Aorta (tissue), 5 donors: ENCODE measurements at regions not wholly inside any gene's neighbourhood (a gene's known extent, or its start where the extent isn't known, plus 50 kb on each side); places are given as distances from the start of the nearest gene placed in this dataset.

Experiments used
- ATAC-seq: fragments of 200-7000 bp; cut with Tn5 transposase; one replicate; pipeline ENCODE4 v1.9.1; 2022; ENCODE audit warnings: moderate library complexity; ENCODE audit not compliant: low FRiP score
- DNase-seq, 2 donors: peaks; one replicate each; pipeline ENCODE4 v3.0.0-alpha.2; 2020
- H3K27ac ChIP-seq, 2 donors: one replicate each; pipeline ENCODE4 v1.5.1; 2013; ENCODE audit warnings: low read length in 2 of 2, mild to moderate bottlenecking in 2 of 2, moderate library complexity in 2 of 2, control low read depth in 1 of 2, inconsistent platforms in 1 of 2, low read depth in 1 of 2
- H3K27me3 ChIP-seq, 2 donors: one replicate each; pipeline ENCODE4 v1.6.1; 2013; ENCODE audit warnings: control low read depth in 1 of 2, low read length in 1 of 2, mild to moderate bottlenecking in 1 of 2, moderate library complexity in 1 of 2; ENCODE audit not compliant: insufficient read depth in 2 of 2, control insufficient read depth in 1 of 2
- H3K36me3 ChIP-seq, 2 donors: one replicate each; pipeline ENCODE4 v1.6.1; 2013; ENCODE audit warnings: control low read depth in 1 of 2, low read length in 1 of 2, mild to moderate bottlenecking in 1 of 2; ENCODE audit not compliant: insufficient read depth in 2 of 2, control insufficient read depth in 1 of 2
- H3K4me1 ChIP-seq, 2 donors: one replicate each; pipeline ENCODE4 v1.6.1; 2013; ENCODE audit warnings: low read length in 2 of 2, control low read depth in 1 of 2, mild to moderate bottlenecking in 1 of 2, moderate library complexity in 1 of 2; ENCODE audit not compliant: insufficient read depth in 2 of 2, control insufficient read depth in 1 of 2
- H3K4me3 ChIP-seq, 2 donors: one replicate each; pipeline ENCODE4 v1.5.1; 2013; ENCODE audit warnings: low read length in 2 of 2, control low read depth in 1 of 2, mild to moderate bottlenecking in 1 of 2
- H3K9me3 ChIP-seq: one replicate; pipeline ENCODE4 v1.6.1; 2013; ENCODE audit warnings: mild to moderate bottlenecking, low read length; ENCODE audit not compliant: control insufficient read depth
- WGBS, 2 donors: extraction: QIAGEN DNeasy Blood & Tissue Kit; methylation state at CpG; one replicate each; pipeline ENCODE4 v1.1.7; 2013; 5-methylcytosine and 5-hydroxymethylcytosine counted together
- intact Hi-C, 2 donors: fragments of 100-400 bp; cut with DNase I; formaldehyde crosslinking; loops; one replicate each; pipeline versions ENCODE4 v1.14.2 to v1.15.0; 2022
- donor health status: healthy with polysubstance abuse.
- donor health status: Bipolar disorder and iron deficiency.
- donor health status: DM: no; HTN: no; CAD: no.
- donor health status: DM: no; HTN: no; CAD: no.
- donor health status: DM: yes; HTN: yes; CAD: no.

DNA sequence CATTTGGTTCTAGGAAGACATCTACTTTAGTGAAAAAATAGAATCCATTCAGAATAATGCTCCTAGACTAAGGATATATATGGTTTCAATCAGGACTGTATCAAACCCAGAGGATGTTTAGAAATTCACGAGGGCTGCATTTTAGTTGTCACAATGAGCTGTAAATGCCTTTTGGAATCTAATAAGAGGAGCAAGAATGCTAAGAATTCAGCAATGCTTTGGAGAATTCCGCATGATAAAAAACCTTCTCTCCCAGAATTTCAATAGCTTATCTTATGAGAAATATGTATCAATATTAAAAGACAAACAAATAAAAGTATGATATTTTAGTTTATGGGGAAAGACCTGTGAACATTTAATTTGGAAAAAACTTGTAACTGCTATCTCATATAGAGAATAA, 885.1 kb downstream of the ZPLD1 start:
- ATAC-seq: no peak
- DNase-seq: no peak
- WGBS, 2 donors: 18 to 32% methylated on average over 2 of the region's 2 CpGs
- intact Hi-C loops: no loop called here
- no peaks in the 10 kb centered on the region for H3K4me1 ChIP-seq
- no peaks in the 10 kb centered on the region for H3K27me3 ChIP-seq
- no peak overlapping the region for H3K4me3 ChIP-seq
- H3K36me3 ChIP-seq: no peaks in the 10 kb centered on the region
- H3K27ac ChIP-seq: no peak overlapping the region
- H3K9me3 ChIP-seq: no peaks in the 10 kb centered on the region

GRCh38 chr3:103337179-103337845, 902.5 kb downstream of the ZPLD1 start:
- Histone ChIP-seq H3K27me3 (no peaks in the 10 kb centered on the region), H3K27ac (no peak overlapping the region), H3K36me3 (no peaks in the 10 kb centered on the region), H3K9me3 (no peaks in the 10 kb centered on the region), H3K4me3 (no peak overlapping the region), H3K4me1 (no peaks in the 10 kb centered on the region)
- no peak for ATAC-seq
- 91 to 92% methylated on average over 2 of the region's 2 CpGs for WGBS, 2 donors
- intact Hi-C loops: no loop called here
- no peak for DNase-seq

DNA sequence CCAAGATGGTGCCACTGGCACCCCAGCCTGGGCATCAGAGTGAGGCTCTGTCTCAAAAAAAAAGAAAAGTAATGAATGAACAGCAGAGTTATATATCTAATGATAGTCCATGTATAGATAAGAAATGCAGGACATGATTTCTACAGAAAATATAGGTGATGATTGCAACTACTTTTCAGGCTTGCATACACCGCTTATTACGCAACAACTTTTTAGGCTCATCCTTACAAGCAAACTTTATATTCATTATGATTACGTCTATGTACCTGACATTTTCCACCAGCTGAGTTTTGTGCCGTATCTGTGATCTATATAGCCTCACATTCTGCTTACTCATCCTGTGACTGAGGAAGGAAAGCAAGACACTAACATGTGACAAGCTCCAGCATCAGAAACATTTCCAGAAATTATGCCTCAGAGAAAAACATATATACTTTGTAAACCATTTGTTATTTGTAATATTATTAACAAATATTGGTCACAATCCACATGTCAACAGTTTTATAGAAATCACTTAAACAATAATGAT, 906.3 kb downstream of the ZPLD1 start:
- WGBS, 2 donors: 87 to 89% methylated on average over 4 of the region's 4 CpGs
- H3K4me3 ChIP-seq: no peak overlapping the region
- DNase-seq: no peak
- ATAC-seq: no peak
- H3K4me1 ChIP-seq: no peaks in the 10 kb centered on the region
- intact Hi-C loops: no loop called here
- H3K36me3 ChIP-seq: no peaks in the 10 kb centered on the region
- H3K27ac ChIP-seq: no peak overlapping the region
- H3K27me3 ChIP-seq: no peaks in the 10 kb centered on the region
- no peaks in the 10 kb centered on the region for H3K9me3 ChIP-seq

DNA sequence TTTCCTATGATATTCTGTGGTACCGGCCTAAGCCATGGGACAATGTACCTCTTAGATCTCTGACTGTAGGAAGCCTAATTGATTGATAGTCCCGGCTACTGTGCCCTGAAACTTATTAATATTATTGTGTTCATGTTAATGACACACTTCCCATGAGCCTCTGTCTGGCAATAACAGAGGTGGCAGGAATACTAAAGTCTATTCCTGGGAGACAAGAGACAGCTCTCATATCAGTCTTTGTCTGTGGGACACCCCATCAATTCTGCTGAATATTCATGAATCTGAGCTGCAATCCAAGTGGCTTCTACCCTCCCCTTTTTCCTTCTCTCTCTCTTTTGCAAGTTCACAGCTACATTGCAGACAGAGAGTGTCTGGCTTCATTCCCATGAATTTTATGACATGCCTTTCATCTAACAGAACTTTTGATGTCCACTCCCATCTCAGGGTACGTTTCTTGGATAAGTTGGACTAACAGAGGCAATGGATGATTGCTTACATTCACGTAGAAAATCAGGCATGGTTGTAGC, 907.5 kb downstream of the ZPLD1 start:
- H3K27ac ChIP-seq: no peak overlapping the region
- intact Hi-C loops: no loop called here
- H3K4me1 ChIP-seq: no peaks in the 10 kb centered on the region
- H3K36me3 ChIP-seq: no peaks in the 10 kb centered on the region
- no peaks in the 10 kb centered on the region for H3K27me3 ChIP-seq
- ATAC-seq (no peak), DNase-seq (no peak)
- no peak overlapping the region for H3K4me3 ChIP-seq
- 66 to 71% methylated on average over 4 of the region's 4 CpGs for WGBS, 2 donors
- no peaks in the 10 kb centered on the region for H3K9me3 ChIP-seq

DNA sequence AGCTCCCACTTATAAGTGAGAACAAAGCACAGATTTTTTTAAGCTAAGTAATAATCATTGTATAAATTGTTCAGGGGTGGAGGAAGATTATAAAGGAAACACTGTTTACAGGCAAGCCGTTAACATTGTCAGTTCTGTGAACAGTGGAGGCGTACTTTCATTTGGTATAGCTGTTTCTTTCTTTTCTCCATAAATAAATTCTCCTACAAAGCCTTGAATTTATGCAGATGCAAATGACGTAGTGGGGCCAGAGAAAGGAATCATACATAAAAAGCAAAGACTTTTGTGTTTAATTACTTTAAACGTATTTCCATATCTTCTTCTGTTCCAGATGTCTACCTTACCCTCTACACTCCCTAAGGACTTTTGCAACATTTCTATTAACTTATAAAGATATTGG, 914.9 kb downstream of the ZPLD1 start:
- H3K27me3 ChIP-seq: no peaks in the 10 kb centered on the region
- no peaks in the 10 kb centered on the region for H3K4me1 ChIP-seq
- intact Hi-C loops: no loop called here
- no peaks in the 10 kb centered on the region for H3K9me3 ChIP-seq
- WGBS, 2 donors: 83 to 88% methylated on average over 4 of the region's 4 CpGs
- H3K27ac ChIP-seq: no peak overlapping the region
- H3K36me3 ChIP-seq: no peaks in the 10 kb centered on the region
- H3K4me3 ChIP-seq: no peak overlapping the region
- no peak for ATAC-seq
- DNase-seq: no peak

DNA sequence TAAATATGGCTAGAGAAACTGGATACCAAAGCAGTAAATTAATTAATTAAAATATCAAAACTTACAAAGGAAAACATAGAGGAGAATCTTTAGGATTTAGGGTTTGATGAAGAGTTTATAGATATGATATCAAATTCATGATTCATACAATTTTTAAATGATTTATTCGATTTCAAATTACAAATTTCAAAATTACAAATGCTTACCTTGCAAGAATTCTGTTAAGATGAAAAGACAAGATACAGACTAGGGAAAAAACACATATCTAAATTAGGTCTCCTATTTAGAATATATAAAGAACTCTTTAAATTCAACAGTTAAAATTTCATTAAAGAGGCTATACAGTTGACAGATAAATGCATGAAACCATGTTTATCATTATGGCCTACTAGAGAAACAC, 930.7 kb downstream of the ZPLD1 start:
- intact Hi-C loops: no loop called here
- H3K9me3 ChIP-seq: no peaks in the 10 kb centered on the region
- no peak for ATAC-seq
- no peak overlapping the region for H3K27ac ChIP-seq
- H3K27me3 ChIP-seq: no peaks in the 10 kb centered on the region
- H3K4me3 ChIP-seq: no peak overlapping the region
- no peak for DNase-seq
- H3K36me3 ChIP-seq: no peaks in the 10 kb centered on the region
- no peaks in the 10 kb centered on the region for H3K4me1 ChIP-seq
- 68 to 79% methylated on average over 1 of the region's 1 CpG for WGBS, 2 donors

- intact Hi-C loops: no loop called here
- no peaks in the 10 kb centered on the region for H3K9me3 ChIP-seq
- no peak for ATAC-seq
- no peaks in the 10 kb centered on the region for H3K36me3 ChIP-seq
- no peak for DNase-seq
- WGBS, 2 donors: 89 to 93% methylated on average over 3 of the region's 3 CpGs
- H3K27me3 ChIP-seq: no peaks in the 10 kb centered on the region
- no peaks in the 10 kb centered on the region for H3K4me1 ChIP-seq
- no peak overlapping the region for H3K27ac ChIP-seq
- H3K4me3 ChIP-seq: no peak overlapping the region
Observed at GRCh38 chr3:103367481-103367880, 932.7 kb downstream of the ZPLD1 start.

GRCh38 chr3:103371411-103371810, 936.6 kb downstream of the ZPLD1 start:
- intact Hi-C loops: no loop called here
- no peak overlapping the region for H3K27ac ChIP-seq
- DNase-seq: no peak
- H3K4me3 ChIP-seq: no peak overlapping the region
- no peaks in the 10 kb centered on the region for H3K9me3 ChIP-seq
- H3K4me1 ChIP-seq: no peaks in the 10 kb centered on the region
- H3K36me3 ChIP-seq: no peaks in the 10 kb centered on the region
- WGBS, 2 donors: 57 to 63% methylated on average over 1 of the region's 1 CpG
- H3K27me3 ChIP-seq: no peaks in the 10 kb centered on the region
- no peak for ATAC-seq

GRCh38 chr3:103372031-103372430, 937.2 kb downstream of the ZPLD1 start:
- no peak for DNase-seq
- 21 to 34% methylated on average over 3 of the region's 3 CpGs for WGBS, 2 donors
- Histone ChIP-seq H3K4me1 (no peaks in the 10 kb centered on the region), H3K36me3 (no peaks in the 10 kb centered on the region), H3K27me3 (no peaks in the 10 kb centered on the region), H3K9me3 (no peaks in the 10 kb centered on the region), H3K27ac (no peak overlapping the region), H3K4me3 (no peak overlapping the region)
- intact Hi-C loops: no loop called here
- no peak for ATAC-seq
